Esophagus squamous epithelium (tissue), 4 donors: ENCODE measurements at regions not wholly inside any gene's neighbourhood (a gene's known extent, or its start where the extent isn't known, plus 50 kb on each side); places are given as distances from the start of the nearest gene placed in this dataset.
"Not testable (repeated sequence)": the region's sequence is repeated elsewhere in the genome, so short reads cannot be mapped to it uniquely, and the experiment has no call there.

Source experiments
- CTCF ChIP-seq, 6 experiments: fragments of 450-650 bp in 4 of 6; fragments of 200-600 bp in 2 of 6; sonication (generic) in 2 of 6; IDR thresholded peaks; one replicate each; pipeline ENCODE4 v1.5.1; 2016 to 2019; ENCODE audit warnings: antibody characterized with exemption in 6 of 6, mild to moderate bottlenecking in 4 of 6, moderate library complexity in 4 of 6
- POLR2A ChIP-seq, 4 donors: fragments of 450-650 bp; IDR thresholded peaks; one replicate each; pipeline ENCODE4 v1.6.1; 2017; ENCODE audit warnings: antibody characterized with exemption in 4 of 4, mild to moderate bottlenecking in 4 of 4, moderate library complexity in 3 of 4

GRCh38 chr9:25288195-25288594 lies 390.0 kb downstream of the TUSC1 start:
- not testable (repeated sequence) for TF ChIP-seq POLR2A, CTCF (IDR thresholded peaks at IDR 0.05)
